ENCODE measurements at regions not wholly inside any gene's neighbourhood (a gene's known extent, or its start where the extent isn't known, plus 50 kb on each side); places are given as distances from the start of the nearest gene placed in this dataset.
A peak's percentile ranks its signal among the peaks of the same experiment; 100 is the strongest.
"Not testable (repeated sequence)": the region's sequence is repeated elsewhere in the genome, so short reads cannot be mapped to it uniquely, and the experiment has no call there.

GRCh38 chrX:63581906-63582305 lies 203.1 kb downstream of the ARHGEF9 start:
- DNase-seq = no peak

- DNase-seq = no peak
These were observed 203.6 kb downstream of the ARHGEF9 start for GRCh38 chrX:63581398-63581797.

- DNase-seq = no peak
These were observed 208.5 kb downstream of the ARHGEF9 start for GRCh38 chrX:63576533-63576932.

GRCh38 chrX:63575700-63576099 lies 209.3 kb downstream of the ARHGEF9 start:
- not testable (repeated sequence) for DNase-seq

- no peak for DNase-seq
These were observed 215.7 kb upstream of the SPIN4 start for GRCh38 chrX:63566856-63567255.

- DNase-seq = peak; percentile 11
These were observed 210.3 kb upstream of the SPIN4 start for GRCh38 chrX:63561425-63561824.

- DNase-seq = peak; percentile 63
These were observed 209.6 kb upstream of the SPIN4 start for GRCh38 chrX:63560601-63561218.

- no peak for DNase-seq
These were observed 200.7 kb upstream of the SPIN4 start for GRCh38 chrX:63551856-63552255.

- DNase-seq = no peak
These were observed 179.5 kb upstream of the SPIN4 start for GRCh38 chrX:63530654-63531053.

GRCh38 chrX:63529961-63530360 lies 178.8 kb upstream of the SPIN4 start:
- DNase-seq = no peak

GRCh38 chrX:63526863-63527262 lies 175.7 kb upstream of the SPIN4 start:
- DNase-seq = no peak

- DNase-seq = no peak
These were observed 174.4 kb upstream of the SPIN4 start for GRCh38 chrX:63525491-63525890.

GRCh38 chrX:63519368-63519767 lies 168.2 kb upstream of the SPIN4 start:
- DNase-seq = not testable (repeated sequence)

GRCh38 chrX:63514569-63515080 lies 163.5 kb upstream of the SPIN4 start:
- no peak for DNase-seq

GRCh38 chrX:63513825-63514568 lies 162.9 kb upstream of the SPIN4 start:
- no peak for DNase-seq

GRCh38 chrX:63511361-63511760 lies 160.2 kb upstream of the SPIN4 start:
- no peak for DNase-seq

- no peak for DNase-seq
These were observed 157.5 kb upstream of the SPIN4 start for GRCh38 chrX:63508668-63509067.

GRCh38 chrX:63506320-63506719 lies 155.2 kb upstream of the SPIN4 start:
- DNase-seq = no peak

GRCh38 chrX:63503541-63503940 lies 152.4 kb upstream of the SPIN4 start:
- no peak for DNase-seq

- no peak for DNase-seq
These were observed 137.6 kb upstream of the SPIN4 start for GRCh38 chrX:63488546-63489373.

- no peak for DNase-seq
These were observed 124.1 kb upstream of the SPIN4 start for GRCh38 chrX:63475200-63475599.

- no peak for DNase-seq
These were observed 119.9 kb upstream of the SPIN4 start for GRCh38 chrX:63471004-63471403.

GRCh38 chrX:63470506-63470905 lies 119.4 kb upstream of the SPIN4 start:
- no peak for DNase-seq

- DNase-seq = no peak
These were observed 115.6 kb upstream of the SPIN4 start for GRCh38 chrX:63466690-63467089.
